K562 (cell line): ENCODE measurements at regions not wholly inside any gene's neighbourhood (a gene's known extent, or its start where the extent isn't known, plus 50 kb on each side); places are given as distances from the start of the nearest gene placed in this dataset.

Experiments used
- ATAC-seq: fragments of 200-7000 bp; cut with Tn5 transposase; 3 replicates; pipeline ENCODE4 v1.9.1; 2020; ENCODE audit warnings: moderate library complexity
- BruUV-seq: library from RNA; stranded (reverse); fragments of 400-500 nt; replicated peaks from 2 replicates; lab custom pipeline; 2021; lab: Mats Ljungman, UMichigan
- CTCF ChIA-PET: fragments of 300-600 bp; formaldehyde crosslinking; extraction: SDS; loops from one replicate; lab custom pipeline; 2021; ENCODE audit warnings: low intra/inter-chr PET ratio; lab: Yijun Ruan, JAX
- POLR2A ChIA-PET: fragments of 300-600, 350-650 bp; sonication (Branson Sonifier 250); formaldehyde crosslinking; extraction: SDS; loops from one replicate; lab custom pipeline; 2021; ENCODE audit warnings: antibody characterized with exemption, inconsistent platforms; lab: Yijun Ruan, JAX
- DNase-seq, 4 experiments: peaks; one replicate each; pipeline versions ENCODE4 v3.0.0 to v3.0.0-alpha.2; 2011 to 2018; ENCODE audit warnings: low spot score in 3 of 4, mixed read lengths in 3 of 4; ENCODE audit errors: extremely low read depth in 1 of 4
- FAIRE-seq: peaks from 2 replicates; lab custom pipeline; 2011; peaks lifted over from hg19 to GRCh38; lab: Jason Lieb, UNC
- H2AFZ ChIP-seq: 2 replicates; pipeline ENCODE4 v1.6.0; 2011; ENCODE audit warnings: low read depth, low read length, control low read depth, inconsistent platforms
- H3K27ac ChIP-seq: fragments of 200-600 bp; 3 replicates; pipeline ENCODE4 v1.8.0; 2011; ENCODE audit warnings: low read depth, mild to moderate bottlenecking, control low read depth, inconsistent platforms, low read length, moderate library complexity, mixed read lengths; ENCODE audit errors: extremely low read depth
- H3K27me3 ChIP-seq, 2 experiments: fragments of 300-600 bp in 1 of 2; 2 replicates in 1 of 2; 3 replicates in 1 of 2; pipeline versions ENCODE4 v1.6.0 to v1.8.0; 2011; ENCODE audit warnings: inconsistent platforms in 2 of 2, low read length in 2 of 2, mild to moderate bottlenecking in 1 of 2, mixed read lengths in 1 of 2, moderate library complexity in 1 of 2; ENCODE audit not compliant: control insufficient read depth in 2 of 2, insufficient read depth in 2 of 2
- H3K36me3 ChIP-seq: fragments of 300-600 bp; 3 replicates; pipeline ENCODE4 v1.8.0; 2011; ENCODE audit warnings: mild to moderate bottlenecking, low read length, inconsistent platforms; ENCODE audit not compliant: control insufficient read depth, insufficient read depth
- H3K4me1 ChIP-seq, 2 experiments: fragments of 200-600 bp in 1 of 2; replicated peaks in 1 of 2; 2 replicates in 1 of 2; 3 replicates in 1 of 2; pipeline versions ENCODE4 v1.5.1 to v1.8.0; 2011; ENCODE audit warnings: inconsistent platforms in 2 of 2, low read length in 2 of 2, mild to moderate bottlenecking in 1 of 2, mixed read lengths in 1 of 2, moderate library complexity in 1 of 2; ENCODE audit not compliant: control insufficient read depth in 2 of 2, insufficient read depth in 2 of 2
- H3K4me2 ChIP-seq: 2 replicates; pipeline ENCODE4 v1.6.1; 2011; ENCODE audit warnings: low read length, control low read depth, inconsistent platforms, mixed read lengths; ENCODE audit not compliant: insufficient read depth
- H3K4me3 ChIP-seq: fragments of 200-600 bp; sonication (generic), shearing (Covaris generic); 2 replicates; pipeline ENCODE4 v1.5.1; 2016; ENCODE audit warnings: control low read depth, inconsistent platforms
- H3K79me2 ChIP-seq: fragments of 200-600 bp; 3 replicates; pipeline ENCODE4 v1.8.0; 2011; ENCODE audit warnings: low read length, inconsistent platforms; ENCODE audit not compliant: control insufficient read depth, insufficient read depth
- H3K9ac ChIP-seq, 2 experiments: 2 replicates each; pipeline versions ENCODE4 v1.6.0 to v1.6.1; 2011; ENCODE audit warnings: low read depth in 2 of 2, low read length in 2 of 2, control low read depth in 1 of 2, inconsistent platforms in 1 of 2, mild to moderate bottlenecking in 1 of 2, mixed read lengths in 1 of 2; ENCODE audit not compliant: insufficient read depth in 1 of 2
- H3K9me1 ChIP-seq: one replicate; pipeline ENCODE4 v1.6.0; 2011; ENCODE audit warnings: inconsistent platforms, mild to moderate bottlenecking, low read length, moderate library complexity; ENCODE audit not compliant: control insufficient read depth, insufficient read depth
- H3K9me3 ChIP-seq: replicated peaks from 2 replicates; pipeline ENCODE4 v1.5.1; 2011; ENCODE audit warnings: low read depth, low read length, inconsistent platforms; ENCODE audit not compliant: control insufficient read depth, insufficient read depth
- H4K20me1 ChIP-seq: replicated peaks from 2 replicates; pipeline ENCODE4 v1.6.1; 2011; ENCODE audit warnings: low read length, inconsistent platforms, mixed read lengths; ENCODE audit not compliant: control insufficient read depth, insufficient read depth
- CBFA2T2 ChIP-seq: fragments of 450-650 bp; conservative IDR thresholded peaks from 2 replicates; pipeline ENCODE4 v1.6.1; 2017; ENCODE audit warnings: mild to moderate bottlenecking
- E2F5 ChIP-seq: sonication (generic); formaldehyde crosslinking; IDR thresholded peaks from 2 replicates; pipeline ENCODE4 v1.8.0; 2022; ENCODE audit warnings: mild to moderate bottlenecking, missing genetic modification reagents
- ZNF232 ChIP-seq: sonication (generic); formaldehyde crosslinking; IDR thresholded peaks from 2 replicates; pipeline ENCODE4 v1.8.0; 2022; ENCODE audit warnings: mild to moderate bottlenecking, missing genetic modification reagents
- WGBS: fragments of 100-300 bp; shearing (Covaris generic); methylation state at CpG from one replicate; pipeline ENCODE4 v1.1.6; 2016; ENCODE audit warnings: low coverage, mixed read lengths; ENCODE audit not compliant: insufficient coverage; ENCODE audit errors: missing lambda C conversion rate; 5-methylcytosine and 5-hydroxymethylcytosine counted together
- in situ Hi-C: fragments of 300-500 bp; cut with MboI; formaldehyde crosslinking; loops from 4 replicates; pipeline ENCODE4 v1.15.0; 2018; ENCODE audit warnings: inconsistent platforms, mixed read lengths
- intact Hi-C: fragments of 100-400 bp; cut with micrococcal nuclease; formaldehyde crosslinking; loops from 2 replicates; pipeline ENCODE4 v1.14.2; 2022

DNA sequence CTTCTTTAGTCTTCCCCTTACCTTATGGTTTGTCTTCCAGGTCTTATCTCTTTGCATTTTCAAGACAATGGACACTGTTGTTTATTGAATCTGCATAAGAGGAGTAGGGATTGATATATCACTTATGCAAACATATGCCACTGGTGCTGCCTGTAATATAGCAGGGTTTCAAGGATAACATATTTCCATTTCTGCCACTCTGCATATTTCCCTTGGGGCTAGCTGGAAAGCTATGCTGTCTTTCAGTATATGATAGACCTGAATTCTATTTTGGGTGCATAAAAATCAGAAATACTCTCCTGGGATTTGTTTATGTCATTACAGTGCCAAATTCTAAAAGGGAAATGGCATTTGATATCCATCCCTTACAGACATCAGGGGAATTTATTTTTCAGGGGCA is 400.2 kb downstream of the TLR4 start:
- intact Hi-C loops (no loop called here), in situ Hi-C loops (no loop called here)
- ATAC-seq (no peak), DNase-seq (no peak), FAIRE-seq (no peak)
- Histone ChIP-seq H2AFZ (no peak overlapping the region), H3K9me1 (no peaks in the 10 kb centered on the region), H3K4me2 (no peak overlapping the region), H3K9me3 (peaks cover 1% of the 10 kb centered on the region), H3K9ac (no peak overlapping the region), H3K4me1 (no peaks in the 10 kb centered on the region), H3K36me3 (no peaks in the 10 kb centered on the region), H3K27me3 (no peaks in the 10 kb centered on the region), H3K4me3 (no peak overlapping the region), H4K20me1 (no peaks in the 10 kb centered on the region), H3K79me2 (no peaks in the 10 kb centered on the region), H3K27ac (no peak overlapping the region)
- TF ChIP-seq ZNF232 (CRISPR knock-in tag) (no peak), CBFA2T2 (no peak)
- ChIA-PET POLR2A (interaction anchor here (0.5 kb wide), 1 partner anchor 110 kb away, joined by 3 read pairs; no protein-coding TSS in a partner anchor), CTCF (no interaction called here)
- no TSS peak for BruUV-seq

DNA sequence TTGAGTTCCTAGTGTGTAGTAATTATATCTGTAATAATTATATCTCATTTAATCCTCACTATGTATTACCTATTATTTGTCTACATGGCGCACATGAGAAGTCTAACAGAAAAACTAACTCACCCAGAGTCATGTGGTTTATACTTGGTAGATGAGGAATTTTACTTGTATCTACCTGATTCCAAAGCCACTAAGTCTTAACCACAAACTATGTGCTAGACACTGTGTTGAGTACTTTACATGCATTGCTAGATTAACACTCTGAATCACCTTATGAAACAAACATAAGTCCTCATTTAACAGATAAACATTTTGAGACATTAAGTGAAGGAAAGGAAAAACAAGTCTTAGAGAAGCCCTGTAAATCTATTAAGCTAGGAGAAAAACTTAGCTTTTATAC is 404.8 kb downstream of the TLR4 start:
- no peak overlapping the region for H3K4me2 ChIP-seq
- H3K27ac ChIP-seq = no peak overlapping the region
- H3K27me3 ChIP-seq = no peaks in the 10 kb centered on the region
- H3K9me1 ChIP-seq = no peaks in the 10 kb centered on the region
- intact Hi-C loops (no loop called here), in situ Hi-C loops (no loop called here)
- ChIA-PET CTCF (no interaction called here), POLR2A (no interaction called here)
- FAIRE-seq (no peak), ATAC-seq (no peak)
- H3K4me3 ChIP-seq = no peak overlapping the region
- no peaks in the 10 kb centered on the region for H3K4me1 ChIP-seq
- BruUV-seq = no TSS peak
- TF ChIP-seq E2F5 (CRISPR knock-in tag) = no peak
- TF ChIP-seq, all 486 proteins: peak for 0
- Histone ChIP-seq H4K20me1 (no peaks in the 10 kb centered on the region), H3K36me3 (no peaks in the 10 kb centered on the region), H3K9ac (no peak overlapping the region), H3K79me2 (no peaks in the 10 kb centered on the region), H3K9me3 (no peaks in the 10 kb centered on the region; the same call in none of the 2 replicates), H2AFZ (no peak overlapping the region)
- WGBS = 0% methylated on average over 1 of the region's 1 CpG
- no peak for DNase-seq
